Right ventricle myocardium superior (tissue), 1 donor: ENCODE measurements at regions not wholly inside any gene's neighbourhood (a gene's known extent, or its start where the extent isn't known, plus 50 kb on each side); places are given as distances from the start of the nearest gene placed in this dataset.
"Not testable (repeated sequence)": the region's sequence is repeated elsewhere in the genome, so short reads cannot be mapped to it uniquely, and the experiment has no call there.

ENCODE experiments used
- ATAC-seq: fragments of 200-7000 bp; cut with Tn5 transposase; one replicate; pipeline ENCODE4 v1.9.1; 2020; ENCODE audit warnings: mild to moderate bottlenecking; ENCODE audit not compliant: poor library complexity
- DNase-seq: peaks from one replicate; pipeline ENCODE4 v3.0.0-alpha.2; 2020
- intact Hi-C: fragments of 100-400 bp; cut with DNase I; formaldehyde crosslinking; loops from one replicate; pipeline ENCODE4 v1.11.2; 2022
- donor health status: DM: no; HTN: yes; CAD: no; lungs with severe emphysema.

DNA sequence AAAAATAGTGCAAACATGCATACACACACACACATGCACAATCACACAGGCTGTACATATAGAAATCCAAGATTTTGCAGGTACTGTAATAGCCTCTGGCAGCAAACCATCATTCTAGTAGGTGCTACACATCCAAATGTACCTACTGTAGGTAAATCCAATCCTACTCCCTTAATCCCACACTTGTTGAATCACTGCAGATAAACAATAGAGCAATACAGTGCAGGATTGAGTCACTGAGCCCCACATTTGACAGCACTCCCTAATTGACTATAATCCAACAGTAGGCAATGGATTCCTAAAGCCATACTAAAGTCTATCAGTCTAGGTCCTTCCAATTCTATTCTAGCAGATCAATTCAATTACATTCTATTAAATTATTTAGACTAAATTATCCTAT lies 1640.5 kb upstream of the CDH9 start:
- no peak for DNase-seq
- intact Hi-C loops = no loop called here

GRCh38 chr5:28666110-28666509 lies 1627.7 kb upstream of the CDH9 start:
- ATAC-seq (no peak), DNase-seq (no peak)
- intact Hi-C loops = no loop called here

More for the DNA sequence above, 1640.5 kb upstream of the CDH9 start:
- no peak for ATAC-seq

DNA sequence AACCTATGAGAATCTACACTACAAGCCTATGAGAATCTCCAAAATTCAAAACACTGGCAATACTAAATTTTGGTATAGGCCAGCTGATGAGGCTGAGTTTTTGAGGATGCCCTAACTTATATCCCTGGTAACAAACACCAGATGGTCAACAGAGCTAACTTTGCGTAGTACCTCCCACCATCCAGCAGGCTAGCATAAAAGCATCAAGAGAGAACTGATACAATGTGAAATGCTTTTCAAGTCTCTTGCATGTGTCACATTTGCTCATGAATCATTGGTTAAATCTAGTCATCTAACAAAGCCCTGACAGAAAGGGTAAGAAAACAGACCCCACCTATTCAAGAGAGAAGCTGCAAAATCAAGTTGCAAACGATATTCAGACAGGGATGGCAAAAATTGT lies 1609.7 kb upstream of the CDH9 start:
- ATAC-seq (no peak), DNase-seq (no peak)
- intact Hi-C loops = no loop called here

GRCh38 chr5:28632607-28633006 lies 1594.2 kb upstream of the CDH9 start:
- intact Hi-C loops = no loop called here
- ATAC-seq (no peak), DNase-seq (no peak)

- ATAC-seq (no peak), DNase-seq (no peak)
- intact Hi-C loops = no loop called here
Observed at GRCh38 chr5:28603869-28604268, 1565.5 kb upstream of the CDH9 start.

GRCh38 chr5:28602429-28602828 lies 1564.0 kb upstream of the CDH9 start:
- ATAC-seq (no peak), DNase-seq (no peak)
- intact Hi-C loops = no loop called here

GRCh38 chr5:28596707-28597106 lies 1558.3 kb upstream of the CDH9 start:
- ATAC-seq, intact Hi-C loops, DNase-seq: not testable (repeated sequence)

GRCh38 chr5:28580616-28581015 lies 1542.2 kb upstream of the CDH9 start:
- DNase-seq (no peak), ATAC-seq (no peak)
- intact Hi-C loops = no loop called here

GRCh38 chr5:28576022-28576421 lies 1537.6 kb upstream of the CDH9 start:
- intact Hi-C loops = no loop called here
- DNase-seq (no peak), ATAC-seq (no peak)

- DNase-seq = no peak
- ATAC-seq = no peak
- intact Hi-C loops = no loop called here
Observed at GRCh38 chr5:28575368-28575767, 1537.0 kb upstream of the CDH9 start.

DNA sequence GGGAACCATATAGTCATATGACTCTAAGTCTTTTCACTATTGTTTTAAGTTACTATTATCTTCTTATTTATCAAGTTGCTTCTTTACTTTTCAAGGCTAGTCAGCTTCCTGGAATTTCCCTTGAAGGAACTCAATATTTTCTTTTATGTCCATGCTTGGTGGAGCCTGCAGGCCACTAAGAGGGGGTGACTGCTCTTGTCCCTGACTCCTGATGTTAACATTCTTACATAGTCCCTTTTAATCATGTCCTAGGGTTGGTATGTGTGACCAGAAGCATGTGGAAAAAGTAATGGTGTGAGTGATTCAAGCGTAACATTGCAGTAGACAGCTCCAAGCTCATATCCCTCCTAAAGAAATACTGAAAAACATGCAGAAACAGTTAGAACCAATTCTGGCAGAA lies 1536.2 kb upstream of the CDH9 start:
- ATAC-seq (no peak), DNase-seq (no peak)
- intact Hi-C loops = no loop called here

GRCh38 chr5:28567048-28567447 lies 1528.7 kb upstream of the CDH9 start:
- intact Hi-C loops = no loop called here
- ATAC-seq = no peak

DNA sequence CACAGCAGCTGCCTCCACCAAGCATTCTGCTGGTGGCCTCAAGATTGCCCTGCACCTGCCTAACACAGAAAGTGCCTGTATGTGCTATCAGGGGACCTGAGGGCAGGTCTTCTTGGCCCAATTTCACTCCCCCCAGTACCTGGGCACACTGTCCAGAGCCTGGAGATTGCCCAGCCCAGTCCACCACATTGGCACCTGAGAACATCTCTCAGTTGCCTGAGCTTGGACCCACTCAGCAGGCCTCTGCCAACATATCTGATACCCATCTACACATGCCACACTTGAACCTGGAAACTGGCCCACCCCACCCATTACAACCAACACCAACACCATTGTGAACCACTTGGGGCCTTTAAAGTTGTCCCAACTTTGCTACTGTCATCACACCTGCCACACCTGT lies 1523.1 kb upstream of the CDH9 start:
- intact Hi-C loops = no loop called here
- ATAC-seq (no peak), DNase-seq (no peak)

More at GRCh38 chr5:28567048-28567447, 1528.7 kb upstream of the CDH9 start:
- no peak for DNase-seq

DNA sequence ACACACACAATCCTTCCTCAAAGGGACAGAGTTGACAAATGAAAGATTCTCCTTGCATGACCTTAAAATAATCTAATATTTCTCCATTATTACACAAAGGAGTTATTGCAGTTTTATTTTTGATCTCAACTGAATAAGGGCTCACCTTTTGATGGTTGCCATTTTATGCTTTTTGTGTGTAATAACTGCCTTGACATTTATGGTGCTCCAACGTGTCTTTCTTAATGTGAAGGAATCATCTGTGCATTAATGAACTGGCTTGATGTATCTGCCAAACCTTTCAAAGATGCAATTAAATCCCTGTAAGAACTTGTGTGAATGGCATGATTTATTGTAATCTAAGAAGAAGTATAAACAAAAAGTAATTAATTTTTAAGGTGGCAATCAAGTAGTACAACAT lies 1519.8 kb upstream of the CDH9 start:
- intact Hi-C loops = no loop called here
- ATAC-seq (no peak), DNase-seq (no peak)

- ATAC-seq (no peak), DNase-seq (no peak)
- intact Hi-C loops = no loop called here
Observed at GRCh38 chr5:28557114-28557513, 1518.7 kb upstream of the CDH9 start.

- no peak for ATAC-seq
- DNase-seq = no peak
- intact Hi-C loops = no loop called here
Observed at GRCh38 chr5:28549588-28549987, 1511.2 kb upstream of the CDH9 start.

DNA sequence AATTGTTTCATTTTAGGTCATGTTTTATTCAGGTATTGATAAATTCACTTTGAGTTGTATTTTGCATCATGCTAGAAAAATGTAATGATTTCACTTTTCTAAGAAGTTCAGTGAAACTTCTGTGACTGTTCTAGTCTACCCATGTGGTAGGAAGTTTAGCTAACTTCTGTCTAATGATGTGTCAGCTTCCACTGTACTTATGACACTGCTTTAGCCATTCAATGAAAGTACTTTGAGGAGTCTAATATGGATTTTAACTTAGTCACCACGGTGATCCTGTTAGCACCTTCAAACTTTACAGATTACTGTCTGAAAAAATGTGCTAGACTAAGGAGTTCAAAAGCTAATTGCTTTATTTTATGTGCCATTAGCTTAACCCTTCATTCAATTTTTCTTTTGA lies 1510.5 kb upstream of the CDH9 start:
- DNase-seq = no peak
- ATAC-seq = no peak
- intact Hi-C loops = no loop called here

- ATAC-seq (no peak), DNase-seq (no peak)
- intact Hi-C loops = no loop called here
Observed at GRCh38 chr5:28544501-28544900, 1506.1 kb upstream of the CDH9 start.

DNA sequence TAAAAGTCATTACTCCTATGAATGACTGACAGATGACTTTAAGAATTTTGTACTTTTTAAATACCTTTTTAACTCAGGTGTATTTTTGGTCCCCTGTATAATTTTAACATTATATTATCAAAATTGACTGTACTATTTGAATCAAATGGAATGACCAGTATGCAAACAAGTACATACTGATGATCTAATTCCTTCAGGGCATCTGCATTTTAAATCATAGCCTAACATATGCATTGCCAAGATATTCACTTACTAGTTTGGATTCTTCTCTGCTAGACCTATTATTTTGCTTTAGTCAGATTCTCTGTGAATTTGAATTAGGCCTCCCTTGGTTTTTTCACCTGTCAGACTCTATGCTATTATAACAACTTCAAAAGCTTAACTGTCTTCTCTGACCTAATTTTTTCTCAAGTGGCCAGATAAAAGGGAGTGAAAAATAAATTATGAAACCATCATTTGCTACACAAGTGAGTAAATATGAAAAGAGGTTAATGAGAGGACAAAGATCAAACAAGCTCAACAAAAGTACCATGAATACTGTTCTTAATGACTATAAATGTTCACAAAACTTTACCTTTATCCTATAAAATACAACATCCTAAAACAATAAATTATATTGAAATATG lies 1505.2 kb upstream of the CDH9 start:
- DNase-seq = no peak
- intact Hi-C loops = no loop called here
- no peak for ATAC-seq

DNA sequence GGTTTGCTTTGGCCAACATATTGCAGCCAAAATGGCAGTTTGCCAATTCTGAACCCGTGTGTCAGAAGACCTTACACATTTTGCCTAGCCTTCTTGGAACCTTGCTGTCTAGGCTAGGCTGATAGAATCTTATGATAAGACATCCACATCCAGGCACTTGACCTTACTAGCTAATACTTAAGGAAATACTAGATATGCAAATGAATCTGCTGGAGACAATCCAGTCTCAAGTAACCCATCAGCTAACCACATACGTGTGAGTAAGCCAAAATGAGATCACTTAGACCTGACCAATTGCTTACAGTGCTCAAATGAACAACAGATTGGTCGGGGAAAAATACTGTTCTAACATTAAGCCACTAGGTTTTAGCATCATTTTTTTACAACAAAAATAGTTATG lies 1504.6 kb upstream of the CDH9 start:
- intact Hi-C loops = no loop called here
- no peak for ATAC-seq

DNA sequence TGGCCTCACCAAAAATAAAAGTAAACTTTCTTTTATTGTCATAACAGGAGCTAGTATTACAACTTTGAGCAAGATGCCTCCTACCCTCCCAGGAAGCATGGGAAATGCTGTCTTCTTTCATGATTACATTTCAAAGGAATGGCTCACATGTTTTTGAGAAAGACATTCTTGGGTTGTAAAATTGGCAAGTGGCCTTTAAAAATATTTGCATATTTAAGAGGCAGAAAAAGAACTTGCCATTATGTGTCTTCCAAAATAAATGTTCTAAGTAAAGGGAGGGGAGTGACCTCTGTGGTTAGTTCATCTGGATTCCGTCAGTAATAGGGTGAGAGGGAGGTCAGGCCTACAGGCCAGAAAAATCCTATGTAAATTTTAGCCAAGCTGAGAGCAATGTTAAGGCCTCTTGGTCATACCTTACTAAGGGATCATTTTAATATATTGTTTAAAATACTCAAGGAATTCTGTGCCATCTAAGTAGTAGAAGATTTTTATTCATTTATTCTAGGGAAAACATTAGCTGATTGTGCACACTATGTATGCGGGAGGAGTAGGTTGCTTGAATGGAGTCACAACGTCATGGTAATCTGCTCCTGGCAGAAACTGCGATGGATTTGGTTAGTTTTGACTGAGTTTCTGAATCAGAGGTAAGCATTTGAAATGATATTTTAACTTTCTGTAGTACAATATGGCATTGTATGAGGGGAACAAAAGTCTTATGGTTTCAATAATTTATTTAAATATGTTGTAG lies 1485.7 kb upstream of the CDH9 start:
- intact Hi-C loops = no loop called here
- no peak for ATAC-seq
- no peak for DNase-seq

More for the DNA sequence above, 1504.6 kb upstream of the CDH9 start:
- DNase-seq = no peak
